ENCODE measurements at regions not wholly inside any gene's neighbourhood (a gene's known extent, or its start where the extent isn't known, plus 50 kb on each side); places are given as distances from the start of the nearest gene placed in this dataset.

- DNase-seq, result no peak
- peaks cover 1% of the 10 kb centered on the region for H3K9me3 ChIP-seq (ENCODE audit: insufficient read depth, low read length, severe bottlenecking)
- H3K4me2 ChIP-seq (ENCODE audit: insufficient read depth, low read length), result no peak overlapping the region
- no peaks in the 10 kb centered on the region for H3K27me3 ChIP-seq (ENCODE audit: insufficient read depth, low read length, poor library complexity)
- no peak overlapping the region for H3K27ac ChIP-seq (ENCODE audit: low read length)
- H2AFZ ChIP-seq (ENCODE audit: low read depth, low read length), result no peak overlapping the region
- ATAC-seq (ENCODE audit: insufficient read depth, low read depth), result no peak
- H3K36me3 ChIP-seq (ENCODE audit: insufficient read depth, low read length), result no peaks in the 10 kb centered on the region
- no peaks in the 10 kb centered on the region for H3K79me2 ChIP-seq (ENCODE audit: insufficient read depth, low read length)
- no peaks in the 10 kb centered on the region for H3K4me1 ChIP-seq (ENCODE audit: insufficient read depth, low read length)
- H4K20me1 ChIP-seq (ENCODE audit: insufficient read depth, low read length), result no peaks in the 10 kb centered on the region
- TF ChIP-seq EZH2 (IDR thresholded peaks at IDR 0.05; ENCODE audit: borderline replicate concordance, low read depth, low read length, severe bottlenecking) (no peak), CTCF (IDR thresholded peaks at IDR 0.05; ENCODE audit: borderline replicate concordance, extremely low read depth, low read length, poor library complexity, severe bottlenecking) (no peak)
- H3K4me3 ChIP-seq (ENCODE audit: low read depth in 1 of 2, low read length in 2 of 2), result no peak overlapping the region
- H3K9ac ChIP-seq (ENCODE audit: low read depth, low read length), result no peak overlapping the region
These were observed 67.2 kb upstream of the BARHL2 start for GRCh38 chr1:90784186-90784847.

GRCh38 chr1:90783181-90783580 is 66.1 kb upstream of the BARHL2 start:
- Histone ChIP-seq H2AFZ (ENCODE audit: low read depth, low read length) (no peak overlapping the region), H3K4me1 (ENCODE audit: insufficient read depth, low read length) (no peaks in the 10 kb centered on the region), H3K9ac (ENCODE audit: low read depth, low read length) (no peak overlapping the region), H3K4me3 (ENCODE audit: low read depth in 1 of 2, low read length in 2 of 2) (no peak overlapping the region), H3K79me2 (ENCODE audit: insufficient read depth, low read length) (no peaks in the 10 kb centered on the region), H3K9me3 (ENCODE audit: insufficient read depth, low read length, severe bottlenecking) (no peaks in the 10 kb centered on the region), H3K27ac (ENCODE audit: low read length) (no peak overlapping the region), H3K36me3 (ENCODE audit: insufficient read depth, low read length) (no peaks in the 10 kb centered on the region), H3K4me2 (ENCODE audit: insufficient read depth, low read length) (no peak overlapping the region), H3K27me3 (ENCODE audit: insufficient read depth, low read length, poor library complexity) (no peaks in the 10 kb centered on the region), H4K20me1 (ENCODE audit: insufficient read depth, low read length) (no peaks in the 10 kb centered on the region)
- no peak for ATAC-seq (ENCODE audit: insufficient read depth, low read depth)
- no peak for TF ChIP-seq CTCF (IDR thresholded peaks at IDR 0.05; ENCODE audit: borderline replicate concordance, extremely low read depth, low read length, poor library complexity, severe bottlenecking)
- no peak for TF ChIP-seq EZH2 (IDR thresholded peaks at IDR 0.05; ENCODE audit: borderline replicate concordance, low read depth, low read length, severe bottlenecking)
- no peak for DNase-seq

GRCh38 chr1:90782046-90782445 is 64.9 kb upstream of the BARHL2 start:
- Histone ChIP-seq H3K27ac (ENCODE audit: low read length) (no peak overlapping the region), H3K27me3 (ENCODE audit: insufficient read depth, low read length, poor library complexity) (no peaks in the 10 kb centered on the region), H3K79me2 (ENCODE audit: insufficient read depth, low read length) (no peaks in the 10 kb centered on the region), H3K9me3 (ENCODE audit: insufficient read depth, low read length, severe bottlenecking) (no peaks in the 10 kb centered on the region), H4K20me1 (ENCODE audit: insufficient read depth, low read length) (no peaks in the 10 kb centered on the region), H3K36me3 (ENCODE audit: insufficient read depth, low read length) (no peaks in the 10 kb centered on the region), H2AFZ (ENCODE audit: low read depth, low read length) (no peak overlapping the region), H3K4me1 (ENCODE audit: insufficient read depth, low read length) (no peaks in the 10 kb centered on the region), H3K4me3 (ENCODE audit: low read depth in 1 of 2, low read length in 2 of 2) (no peak overlapping the region), H3K9ac (ENCODE audit: low read depth, low read length) (no peak overlapping the region), H3K4me2 (ENCODE audit: insufficient read depth, low read length) (no peak overlapping the region)
- TF ChIP-seq EZH2 (IDR thresholded peaks at IDR 0.05; ENCODE audit: borderline replicate concordance, low read depth, low read length, severe bottlenecking) (no peak), CTCF (IDR thresholded peaks at IDR 0.05; ENCODE audit: borderline replicate concordance, extremely low read depth, low read length, poor library complexity, severe bottlenecking) (no peak)
- DNase-seq (no peak), ATAC-seq (ENCODE audit: insufficient read depth, low read depth) (no peak)

Data from DND-41 (cell line).